Head of caudate nucleus (tissue), 42 donors: ENCODE measurements at regions not wholly inside any gene's neighbourhood (a gene's known extent, or its start where the extent isn't known, plus 50 kb on each side); places are given as distances from the start of the nearest gene placed in this dataset.

ENCODE experiments used
- DNase-seq, 42 donors: peaks; one replicate each; pipeline versions ENCODE4 v3.0.0 to v3.0.0-alpha.2; 2020 to 2021; ENCODE audit warnings: mixed read lengths in 7 of 42
- intact Hi-C: fragments of 100-400 bp; cut with DNase I; formaldehyde crosslinking; loops from one replicate; pipeline ENCODE4 v1.15.0; 2022

DNA sequence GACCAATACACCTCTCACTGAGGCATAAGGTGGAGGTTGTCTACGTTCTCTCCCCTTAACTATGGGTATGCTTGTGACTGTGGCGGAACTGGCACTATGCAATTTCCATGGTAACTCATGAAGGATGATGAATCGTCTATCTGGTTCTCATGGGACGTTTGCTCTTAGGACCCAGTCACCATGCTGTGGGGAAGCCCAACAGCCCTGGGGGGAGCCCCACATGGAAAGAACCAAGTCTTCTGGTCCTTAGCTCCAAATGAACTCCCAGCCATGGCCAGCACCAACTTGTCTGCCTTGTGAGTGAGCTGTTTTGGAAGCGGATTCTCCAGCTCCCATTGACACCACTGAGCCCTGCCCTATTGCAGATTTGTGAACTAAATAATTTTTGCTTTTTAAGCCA is 188.7 kb upstream of the S1PR3 start:
- intact Hi-C loops = no loop called here
- DNase-seq = no peak

DNA sequence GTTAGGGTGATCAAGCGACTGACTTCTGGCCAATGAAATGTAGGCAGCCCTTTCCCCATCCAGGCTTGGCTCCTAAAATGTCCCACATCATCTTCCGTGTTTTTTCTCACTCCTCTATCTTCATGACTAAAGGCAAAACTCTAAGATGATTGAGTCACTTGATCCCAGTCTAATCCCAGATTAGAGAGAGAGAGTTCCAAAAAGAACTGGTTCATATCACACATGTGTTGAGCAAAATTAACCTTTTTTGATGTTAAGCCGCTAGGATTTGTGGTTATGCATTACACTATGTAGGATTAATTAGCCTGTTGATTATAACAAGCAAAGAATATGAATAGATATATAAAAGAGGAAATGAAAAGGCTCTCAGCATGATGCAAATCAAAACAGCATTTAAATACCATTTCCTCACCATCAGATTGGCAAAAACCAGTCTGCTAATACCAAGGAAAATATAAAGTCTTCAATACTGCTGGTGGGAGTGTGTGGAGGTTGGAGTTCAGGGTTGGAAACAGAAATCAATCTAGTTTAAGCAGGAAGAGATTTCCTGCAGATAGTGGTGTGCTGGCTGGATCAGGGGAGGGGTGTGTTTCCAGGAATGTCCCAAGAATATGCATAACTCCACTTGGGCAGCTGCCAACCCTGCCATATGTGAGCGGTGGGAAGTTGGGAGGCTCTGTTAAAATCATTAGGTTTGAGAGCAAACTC is 187.6 kb upstream of the S1PR3 start:
- no peak for DNase-seq
- intact Hi-C loops = no loop called here

DNA sequence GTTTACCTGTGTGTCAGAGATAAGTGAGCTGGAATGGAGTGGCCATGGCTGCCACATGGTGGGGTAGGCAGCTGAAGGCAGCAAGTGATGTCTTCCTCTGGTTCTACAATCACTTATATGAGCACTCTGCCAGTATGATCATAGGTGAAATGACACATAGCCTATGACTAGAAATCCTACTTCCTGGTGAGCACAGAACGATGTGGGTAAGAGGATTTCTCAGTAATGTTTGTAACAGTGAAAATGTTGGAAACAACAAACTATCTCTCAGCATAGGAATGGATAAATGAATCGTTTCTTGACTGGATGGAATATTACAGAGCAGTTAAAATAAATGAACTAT is 187.0 kb upstream of the S1PR3 start:
- no peak for DNase-seq
- intact Hi-C loops = no loop called here

DNA sequence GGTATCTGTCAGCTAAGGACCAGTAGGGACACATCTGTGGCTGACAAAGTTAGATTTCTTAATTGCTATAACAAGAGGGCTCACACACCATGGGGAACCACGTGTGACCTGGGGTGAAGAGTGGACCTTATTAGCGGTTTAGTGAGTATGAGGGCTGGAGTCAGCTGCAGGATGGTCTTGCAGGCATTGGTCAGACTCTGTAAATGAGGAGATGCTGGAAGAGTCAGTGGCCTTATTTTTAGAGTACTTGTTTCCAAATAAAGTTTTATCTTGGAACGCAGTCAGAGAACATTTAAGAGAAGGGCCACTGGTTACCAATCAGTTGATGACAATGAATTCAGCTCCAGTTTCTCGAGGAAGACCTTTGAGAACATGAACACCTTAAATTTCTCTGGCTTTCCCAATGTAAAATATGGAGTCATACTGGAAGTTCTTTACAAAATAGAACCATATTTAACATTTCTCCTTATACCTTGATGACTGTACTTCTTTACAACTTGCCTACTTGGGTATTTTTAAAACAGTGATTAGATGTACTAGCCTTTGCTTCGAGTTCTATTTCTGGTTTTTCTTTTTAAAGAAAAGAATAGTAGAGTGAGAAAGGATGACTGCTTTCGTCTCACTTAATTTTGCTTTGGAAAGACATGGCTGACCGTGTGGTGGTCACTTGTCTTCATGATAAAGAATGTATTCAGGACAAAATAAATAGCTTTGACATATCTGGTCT is 185.9 kb upstream of the S1PR3 start:
- no peak for DNase-seq
- intact Hi-C loops = no loop called here

DNA sequence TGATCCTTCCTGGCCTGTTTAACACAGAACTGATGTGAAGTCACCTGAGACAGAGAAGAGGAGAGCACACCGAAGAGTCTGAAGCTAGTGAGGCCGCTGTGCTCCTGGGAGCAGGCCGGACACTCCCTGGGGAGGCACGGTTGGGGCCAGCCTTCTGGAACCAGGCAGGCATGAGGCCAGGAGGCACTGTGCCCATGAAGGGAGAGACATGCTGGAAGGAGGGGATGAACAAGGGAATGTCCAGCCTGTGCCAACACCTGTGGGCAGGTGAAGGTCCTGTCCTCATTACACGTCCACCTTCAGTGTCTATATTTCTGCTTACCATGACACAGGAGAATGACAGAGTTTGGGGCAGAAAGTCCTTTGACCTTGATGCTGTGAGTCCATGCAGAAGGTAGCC is 183.8 kb upstream of the S1PR3 start:
- intact Hi-C loops = no loop called here
- no peak for DNase-seq

DNA sequence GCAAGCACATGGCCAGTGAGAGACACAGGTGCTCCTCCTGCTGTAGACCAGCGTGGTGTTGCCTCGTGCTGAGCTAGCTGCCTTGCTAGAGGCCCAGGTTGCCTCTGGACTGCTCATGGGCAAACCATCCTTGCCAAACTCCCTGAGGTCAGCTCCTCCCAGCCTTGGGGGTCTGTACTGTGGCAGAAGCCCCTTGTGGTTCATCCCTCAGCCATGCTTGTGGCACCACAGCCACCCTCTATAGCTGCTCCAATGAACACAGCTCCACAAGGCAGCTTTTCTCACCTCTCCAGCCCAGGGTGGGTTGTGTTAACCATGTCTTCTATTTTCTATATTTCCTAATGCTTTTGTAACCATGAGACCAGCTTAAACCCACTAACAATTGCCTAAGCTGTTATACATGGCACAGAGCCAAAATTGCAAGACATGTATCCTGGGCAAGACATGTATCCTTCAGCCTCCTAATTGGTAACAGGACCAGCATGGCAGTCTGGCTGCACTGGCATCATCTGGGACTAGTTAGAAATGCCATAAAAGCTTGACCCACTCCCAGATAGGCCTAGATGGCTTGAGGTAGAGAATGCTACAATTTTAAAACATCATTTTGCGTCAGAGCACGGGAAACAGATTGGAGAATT is 183.1 kb upstream of the S1PR3 start:
- intact Hi-C loops = no loop called here
- no peak for DNase-seq

DNA sequence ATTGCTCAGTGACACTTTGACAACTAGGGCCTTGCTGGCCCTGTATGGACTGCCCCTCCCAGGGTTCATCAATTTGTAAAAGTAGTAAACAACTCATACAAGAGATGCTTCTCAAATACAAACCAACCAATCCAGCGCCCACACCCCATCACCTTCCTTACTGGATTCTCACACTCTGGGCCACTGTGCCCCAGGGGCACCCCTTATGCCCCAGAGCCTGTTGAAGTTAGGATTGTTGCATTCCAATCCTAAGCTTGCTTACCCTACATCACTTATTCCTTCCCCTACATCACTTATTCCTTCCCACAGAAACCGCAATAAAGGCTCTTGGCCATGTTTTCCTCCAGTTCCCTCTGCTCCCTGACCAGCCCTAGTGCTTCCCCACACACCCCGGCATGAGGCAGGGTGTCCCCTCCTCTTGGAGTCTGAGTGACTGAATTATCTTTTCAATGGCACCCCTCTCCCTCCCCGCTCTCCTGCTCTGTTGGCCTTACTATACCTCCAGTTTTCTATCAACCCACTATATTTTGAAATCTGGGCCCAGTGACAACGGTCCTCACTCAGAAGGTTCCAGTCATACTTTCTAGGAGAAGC is 182.4 kb upstream of the S1PR3 start:
- intact Hi-C loops = no loop called here
- DNase-seq = no peak

GRCh38 chr9:88809355-88810161 is 181.7 kb upstream of the S1PR3 start:
- no peak for DNase-seq
- intact Hi-C loops = no loop called here

GRCh38 chr9:88810826-88811225 is 180.4 kb upstream of the S1PR3 start:
- no peak for DNase-seq
- intact Hi-C loops = no loop called here

DNA sequence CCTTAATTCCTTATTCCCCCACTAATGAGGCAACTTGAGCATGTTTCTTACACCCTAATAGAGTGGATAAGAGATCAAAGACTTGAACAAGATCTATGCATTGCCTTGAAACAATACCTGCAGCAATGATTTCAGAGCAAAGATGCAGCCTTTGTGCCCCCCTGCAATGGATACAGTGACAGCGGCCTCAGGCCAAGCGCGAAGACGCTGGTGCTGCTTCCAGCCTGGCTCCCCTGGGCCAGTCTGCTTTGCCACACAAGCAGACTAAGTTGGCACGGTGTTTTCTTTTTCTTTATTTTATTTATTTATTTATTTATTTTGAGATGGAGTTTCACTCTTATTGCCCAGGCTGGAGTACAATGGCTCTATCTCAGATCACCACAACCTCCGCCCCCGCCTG is 179.8 kb upstream of the S1PR3 start:
- intact Hi-C loops = no loop called here
- DNase-seq = no peak

DNA sequence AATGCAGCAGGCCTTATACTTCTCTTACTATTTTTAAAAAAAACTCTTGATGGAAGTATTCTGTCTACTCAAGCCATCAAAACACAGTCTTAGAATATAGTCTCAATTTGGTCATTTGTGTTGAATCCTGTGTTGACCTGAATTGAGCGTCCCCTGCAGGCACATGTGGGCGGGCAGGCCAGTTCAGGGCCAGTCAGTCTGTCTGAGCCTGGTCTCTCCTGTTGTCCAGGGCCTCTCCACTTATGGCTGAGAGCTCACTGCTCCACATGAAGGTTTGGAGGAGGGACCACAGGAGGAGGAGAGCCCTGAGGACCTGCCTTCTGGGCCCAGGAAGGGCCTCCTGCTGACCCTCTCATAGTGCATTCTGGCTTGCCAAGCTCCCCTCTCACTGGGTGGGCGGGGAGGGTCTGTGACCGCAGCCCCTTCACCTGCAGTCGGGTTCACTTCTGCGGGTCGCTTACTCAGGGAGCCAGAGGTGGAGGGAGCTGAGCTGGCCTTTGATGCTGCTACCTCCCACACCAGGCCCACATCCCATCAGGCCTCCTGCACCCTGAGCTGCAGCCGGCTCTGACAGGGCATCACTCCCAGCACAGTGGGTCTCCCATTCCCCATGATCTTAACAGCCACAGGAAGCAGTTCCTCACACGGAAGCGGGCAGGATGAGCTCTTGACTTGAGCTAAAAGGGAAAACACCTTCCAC is 178.2 kb upstream of the S1PR3 start:
- intact Hi-C loops = no loop called here
- DNase-seq = peak in 1 of 42 donors; percentile 14

DNA sequence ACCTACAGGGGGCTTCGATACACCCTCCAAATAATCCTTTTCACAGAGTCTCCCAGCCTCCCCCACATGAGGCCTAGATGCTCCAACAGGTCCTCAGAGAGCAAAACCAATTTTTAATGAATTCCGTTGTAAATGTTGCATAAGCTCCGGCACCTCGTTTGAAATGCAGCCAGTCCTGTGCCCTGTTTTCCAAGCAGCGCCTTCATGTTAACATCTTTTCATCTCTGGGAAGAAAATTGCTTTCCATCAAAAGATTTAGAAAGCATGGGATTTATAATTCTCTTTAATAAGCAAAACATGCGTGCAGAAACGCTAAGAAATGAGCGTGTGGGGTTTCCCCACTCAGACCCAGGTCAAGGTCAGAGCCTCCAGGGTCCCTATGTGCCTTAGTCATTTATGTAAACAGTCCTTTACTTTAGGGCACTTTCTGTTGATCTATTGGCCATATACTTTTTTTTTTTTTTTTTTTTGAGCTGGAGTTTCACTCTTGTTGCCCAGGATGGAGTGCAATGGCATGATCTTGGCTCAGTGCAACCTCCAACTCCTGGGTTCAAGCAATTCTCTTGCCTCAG is 177.5 kb upstream of the S1PR3 start:
- intact Hi-C loops = no loop called here
- DNase-seq = peak in 3 of 42 donors; percentile 23 to 42 (median 24)

DNA sequence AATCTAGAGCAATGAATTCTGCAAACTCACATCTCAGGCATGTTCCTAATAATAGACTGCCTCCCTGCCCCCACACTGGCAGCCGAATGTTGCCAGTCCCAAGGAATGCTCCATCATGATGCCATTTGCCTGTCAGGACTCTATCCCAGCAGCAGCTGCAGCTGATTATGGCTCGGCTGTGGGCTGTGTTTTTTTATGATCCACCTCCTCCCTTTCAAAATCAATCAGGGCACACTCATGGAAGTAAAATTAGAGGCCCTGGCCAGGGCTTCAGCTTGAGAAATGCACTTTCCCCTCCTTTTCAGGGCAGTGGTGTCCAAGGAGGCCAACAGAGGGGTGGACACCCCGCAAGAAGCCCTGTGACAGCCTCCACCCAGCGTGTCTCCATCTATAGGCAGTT is 176.7 kb upstream of the S1PR3 start:
- intact Hi-C loops = no loop called here
- peak; percentile 33 to 90 (median 69) for DNase-seq

- intact Hi-C loops = no loop called here
- DNase-seq = no peak
These were observed 175.1 kb upstream of the S1PR3 start for GRCh38 chr9:88816141-88816540.

- intact Hi-C loops = no loop called here
- DNase-seq = peak in 1 of 42 donors; percentile 9
These were observed 174.7 kb upstream of the S1PR3 start for GRCh38 chr9:88816591-88816990.

DNA sequence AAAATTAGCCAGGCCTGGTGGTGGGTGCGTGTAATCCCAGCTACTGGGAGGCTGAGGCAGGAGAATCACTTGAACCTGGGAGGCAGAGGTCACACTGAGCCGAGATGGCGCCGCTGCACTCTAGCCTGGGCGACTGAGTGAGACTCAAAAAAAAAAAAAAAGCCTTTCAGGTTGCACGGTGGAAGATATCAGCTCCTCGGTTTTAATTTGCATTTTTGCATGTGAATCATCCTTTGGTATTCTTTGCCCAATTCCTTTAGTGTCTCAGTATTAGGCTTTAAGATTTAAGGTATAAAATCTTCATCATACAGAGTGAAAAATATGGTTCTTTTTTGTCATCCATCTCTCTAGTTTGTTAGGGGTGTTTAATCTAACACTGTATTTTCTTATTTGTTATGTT is 173.6 kb upstream of the S1PR3 start:
- peak in 1 of 42 donors; percentile 24 for DNase-seq
- intact Hi-C loops = no loop called here

DNA sequence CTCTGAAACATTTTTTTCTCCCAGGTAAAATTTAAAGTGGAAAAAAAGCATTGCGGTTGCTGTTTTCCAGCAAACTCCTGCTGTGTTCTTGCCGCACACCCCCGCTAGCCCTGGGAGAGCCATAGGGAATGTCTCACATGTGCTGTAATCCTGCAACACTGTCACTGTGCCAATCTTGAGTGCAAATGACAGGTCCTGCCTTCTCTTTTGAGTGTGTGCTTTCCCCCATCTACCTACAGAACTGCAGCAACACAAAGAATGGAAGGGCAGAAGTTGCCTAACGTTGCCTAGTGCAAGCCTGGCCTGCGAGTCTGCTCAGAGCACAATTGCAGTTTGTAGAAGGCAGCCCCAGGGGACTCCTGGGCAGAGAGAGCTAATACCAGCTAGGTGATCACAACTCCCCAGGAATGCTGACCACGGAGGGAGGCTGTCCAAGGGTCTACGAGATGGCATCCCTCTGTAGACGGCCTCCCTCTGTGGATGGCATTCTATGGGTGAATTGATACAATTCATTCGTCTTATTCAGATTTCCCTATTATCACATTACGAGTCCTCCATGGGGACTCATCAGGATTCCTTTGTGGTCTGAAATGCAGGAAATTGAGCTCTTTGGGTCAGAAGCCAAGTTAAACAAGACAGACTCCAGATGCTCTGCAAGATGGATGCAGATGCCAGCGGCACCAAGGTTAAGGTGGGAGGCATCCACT is 172.6 kb upstream of the S1PR3 start:
- intact Hi-C loops = no loop called here
- DNase-seq = no peak

DNA sequence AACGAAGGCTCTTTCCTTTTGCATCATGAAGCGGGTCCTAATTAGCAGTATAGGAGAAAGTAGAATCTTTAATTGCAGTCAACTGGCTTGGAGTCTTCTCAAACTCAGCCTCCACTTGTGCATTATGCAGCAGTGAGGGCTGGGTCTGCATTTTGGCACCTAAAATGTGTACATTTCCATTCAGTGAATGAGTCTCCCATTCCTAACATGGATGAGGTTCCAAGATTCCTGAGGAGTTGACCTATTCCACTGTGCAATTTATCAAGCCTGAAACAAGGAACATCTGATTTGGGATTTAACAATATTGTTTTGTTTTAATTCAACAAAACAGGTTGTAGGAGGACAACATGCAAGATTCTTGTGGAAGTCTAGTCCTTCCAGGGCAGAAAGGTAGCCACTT is 171.8 kb upstream of the S1PR3 start:
- no peak for DNase-seq
- intact Hi-C loops = no loop called here
